Transverse colon (tissue), 3 donors: ENCODE measurements at regions not wholly inside any gene's neighbourhood (a gene's known extent, or its start where the extent isn't known, plus 50 kb on each side); places are given as distances from the start of the nearest gene placed in this dataset.

ENCODE experiments used
- CTCF ChIP-seq, 5 experiments: fragments of 200-600 bp in 3 of 5; fragments of 450-650 bp in 2 of 5; sonication (generic) in 3 of 5; IDR thresholded peaks; 1 replicate in 2 of 5; 2 replicates in 3 of 5; pipeline ENCODE4 v1.5.1; 2016 to 2017; ENCODE audit warnings: antibody characterized with exemption in 5 of 5, inconsistent platforms in 3 of 5, mild to moderate bottlenecking in 2 of 5, moderate library complexity in 1 of 5
- EP300 ChIP-seq: sonication (generic); formaldehyde crosslinking; IDR thresholded peaks from one replicate; pipeline ENCODE4 v1.6.1; 2017; ENCODE audit warnings: antibody characterized with exemption, low read depth

GRCh38 chr3:53416530-53416929 lies 69.2 kb upstream of the DCP1A start:
- TF ChIP-seq CTCF (IDR thresholded peaks at IDR 0.05): no peak
- no peak for TF ChIP-seq EP300
